Endothelial cell of umbilical vein (primary cell): ENCODE measurements at regions not wholly inside any gene's neighbourhood (a gene's known extent, or its start where the extent isn't known, plus 50 kb on each side); places are given as distances from the start of the nearest gene placed in this dataset.

Experiments used
- BruUV-seq: library from RNA; stranded (reverse); fragments of 400-500 nt; replicated peaks from 2 replicates; lab custom pipeline; 2021; lab: Mats Ljungman, UMichigan
- CTCF ChIA-PET: fragments of 300-600, 350-600 bp; sonication (Branson Sonifier 250); formaldehyde crosslinking; loops from one replicate; lab custom pipeline; 2021; ENCODE audit warnings: antibody characterized with exemption, inconsistent platforms; lab: Charles Lee
- POLR2A ChIA-PET: fragments of 300-600, 350-600 bp; sonication (Branson Sonifier 250); formaldehyde crosslinking; loops from one replicate; lab custom pipeline; 2021; ENCODE audit warnings: antibody characterized with exemption, inconsistent platforms; lab: Charles Lee
- DNase-seq: peaks from one replicate; pipeline ENCODE4 v3.0.0-alpha.2; 2011; ENCODE audit warnings: low read depth, low spot score
- FAIRE-seq: peaks from 2 replicates; lab custom pipeline; 2011; peaks lifted over from hg19 to GRCh38; lab: Jason Lieb, UNC
- H2AFZ ChIP-seq: 2 replicates; pipeline ENCODE4 v1.6.0; 2012; ENCODE audit warnings: low read depth, low read length, control low read depth, inconsistent platforms
- H3K27ac ChIP-seq: 2 replicates; pipeline ENCODE4 v1.5.1; 2011; ENCODE audit warnings: low read depth, mild to moderate bottlenecking, control low read depth, low read length, moderate library complexity; ENCODE audit not compliant: insufficient read depth
- H3K27me3 ChIP-seq, 2 experiments: 2 replicates each; pipeline versions ENCODE4 v1.6.0 to v1.6.1; 2011; ENCODE audit warnings: low read length in 2 of 2, mixed read lengths in 1 of 2; ENCODE audit not compliant: control insufficient read depth in 2 of 2, insufficient read depth in 2 of 2
- H3K36me3 ChIP-seq, 2 experiments: 2 replicates in 1 of 2; 3 replicates in 1 of 2; pipeline ENCODE4 v1.5.1; 2011; ENCODE audit warnings: low read length in 2 of 2, mild to moderate bottlenecking in 1 of 2, moderate library complexity in 1 of 2; ENCODE audit not compliant: control insufficient read depth in 2 of 2, insufficient read depth in 2 of 2; ENCODE audit errors: extremely low read depth in 1 of 2
- H3K4me1 ChIP-seq: 3 replicates; pipeline ENCODE4 v1.5.1; 2011; ENCODE audit warnings: mild to moderate bottlenecking, low read length; ENCODE audit not compliant: control insufficient read depth, insufficient read depth; ENCODE audit errors: extremely low read depth
- H3K4me2 ChIP-seq: 2 replicates; pipeline ENCODE4 v1.6.1; 2011; ENCODE audit warnings: low read length, control low read depth, mixed read lengths; ENCODE audit not compliant: insufficient read depth
- H3K4me3 ChIP-seq, 3 experiments: fragments of 200-600 bp in 1 of 3; sonication (generic), shearing (Covaris generic) in 1 of 3; replicated peaks in 1 of 3; 2 replicates each; pipeline ENCODE4 v1.5.1; 2011 to 2016; ENCODE audit warnings: control low read depth in 3 of 3, low read length in 3 of 3, mild to moderate bottlenecking in 2 of 3, inconsistent platforms in 1 of 3, low read depth in 1 of 3, moderate library complexity in 1 of 3; ENCODE audit not compliant: insufficient read depth in 1 of 3
- H3K79me2 ChIP-seq: 2 replicates; pipeline ENCODE4 v1.6.0; 2012; ENCODE audit warnings: low read length, inconsistent platforms; ENCODE audit not compliant: control insufficient read depth, insufficient read depth
- H3K9ac ChIP-seq: replicated peaks from 2 replicates; pipeline ENCODE3; 2011; ENCODE audit warnings: low read length, control low read depth; ENCODE audit not compliant: insufficient read depth; ENCODE audit errors: extremely low read depth
- H3K9me1 ChIP-seq: replicated peaks from 3 replicates; pipeline ENCODE4 v1.6.0; 2011; ENCODE audit warnings: mild to moderate bottlenecking, low read length; ENCODE audit not compliant: control insufficient read depth, insufficient read depth; ENCODE audit errors: extremely low read depth
- H3K9me3 ChIP-seq: replicated peaks from 2 replicates; pipeline ENCODE4 v1.5.1; 2012; ENCODE audit warnings: low read length, inconsistent platforms; ENCODE audit not compliant: control insufficient read depth, insufficient read depth
- H4K20me1 ChIP-seq: replicated peaks from 2 replicates; pipeline ENCODE3; 2011; ENCODE audit warnings: mild to moderate bottlenecking, low read length; ENCODE audit not compliant: control insufficient read depth, insufficient read depth; ENCODE audit errors: extremely low read depth
- EZH2 ChIP-seq: IDR thresholded peaks from 2 replicates; pipeline ENCODE4 v1.6.1; 2012; ENCODE audit warnings: borderline replicate concordance, low read depth, mild to moderate bottlenecking, moderate library complexity, low read length, inconsistent platforms; ENCODE audit not compliant: severe bottlenecking
- FOS ChIP-seq: IDR thresholded peaks from 2 replicates; pipeline ENCODE4 v1.6.1; 2011; ENCODE audit warnings: mild to moderate bottlenecking, low read length, moderate library complexity, borderline replicate concordance; ENCODE audit not compliant: insufficient read depth
- GATA2 ChIP-seq: IDR thresholded peaks from 2 replicates; pipeline ENCODE4 v1.7.0; 2011; ENCODE audit warnings: low read depth, mild to moderate bottlenecking, moderate library complexity, mixed read lengths, low read length; ENCODE audit not compliant: insufficient read length, insufficient read depth
- JUN ChIP-seq: IDR thresholded peaks from 2 replicates; pipeline ENCODE4 v1.6.1; 2011; ENCODE audit warnings: borderline replicate concordance, low read depth; ENCODE audit not compliant: insufficient read length, insufficient read depth
- MYC ChIP-seq: IDR thresholded peaks from one replicate; pipeline ENCODE4 v1.6.1; 2011; ENCODE audit warnings: mild to moderate bottlenecking, low read depth, low read length
- POLR2A ChIP-seq: IDR thresholded peaks from 2 replicates; pipeline ENCODE4 v1.6.1; 2012; ENCODE audit warnings: low read depth, mild to moderate bottlenecking, control low read depth, low read length
- POLR2AphosphoS5 ChIP-seq: IDR thresholded peaks from 2 replicates; pipeline ENCODE4 v1.6.1; 2012; ENCODE audit warnings: low read depth, mild to moderate bottlenecking, control low read depth, low read length, moderate library complexity; ENCODE audit not compliant: insufficient read depth
- dilution Hi-C: fragments of 300-500 bp; cut with MboI; formaldehyde crosslinking; loops from one replicate; pipeline ENCODE4 v1.15.0; 2019; ENCODE audit warnings: low sequenced_read_pairs; ENCODE audit not compliant: extremely low pct_ligation_motif_present
- intact Hi-C: fragments of 100-400 bp; cut with micrococcal nuclease; formaldehyde crosslinking; loops from one replicate; pipeline ENCODE4 v1.10.0; 2022
- TF ChIP-seq, protein P1 (sequence below): IDR thresholded peaks from 2 replicates; pipeline ENCODE4 v1.6.1; 2011; ENCODE audit not compliant: insufficient read depth, insufficient read length
- TF ChIP-seq, protein P2 (sequence below), 2 donors: IDR thresholded peaks; 1 replicate in 1 of 2; 2 replicates in 1 of 2; pipeline ENCODE4 v1.5.1; 2011; ENCODE audit warnings: low read length in 2 of 2, mild to moderate bottlenecking in 2 of 2, moderate library complexity in 2 of 2, control low read depth in 1 of 2, inconsistent platforms in 1 of 2, low read depth in 1 of 2; ENCODE audit not compliant: insufficient read depth in 1 of 2; ENCODE audit errors: extremely low read depth in 1 of 2

DNA sequence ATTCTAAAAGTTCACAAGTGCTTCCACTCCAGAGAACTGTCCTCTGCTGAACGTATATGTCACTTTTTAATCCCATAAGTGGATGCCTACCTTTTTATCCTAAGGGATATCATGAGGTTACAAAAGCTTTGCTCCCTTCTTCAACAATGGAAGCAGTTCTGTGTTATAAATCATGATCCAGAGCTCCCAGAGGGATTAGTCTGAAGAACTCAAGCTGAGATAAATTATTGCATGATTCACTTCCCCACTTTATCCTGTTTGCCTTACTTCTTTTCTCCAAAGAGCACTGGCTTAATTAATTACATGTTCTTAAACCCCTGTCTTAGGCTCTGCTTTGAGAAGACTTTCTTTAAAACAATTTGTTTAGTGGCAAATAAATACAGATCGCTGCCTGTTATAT is 246.7 kb downstream of the PCDH17 start:
- H2AFZ ChIP-seq = no peak overlapping the region
- ChIA-PET POLR2A (no interaction called here), CTCF (no interaction called here)
- no peaks in the 10 kb centered on the region for H3K4me1 ChIP-seq
- H3K9me1 ChIP-seq = no peaks in the 10 kb centered on the region
- intact Hi-C loops = no loop called here
- H3K79me2 ChIP-seq = no peaks in the 10 kb centered on the region
- no TSS peak for BruUV-seq
- DNase-seq (peak; percentile 6), FAIRE-seq (no peak)
- H4K20me1 ChIP-seq = no peaks in the 10 kb centered on the region
- H3K4me3 ChIP-seq = no peak overlapping the region
- dilution Hi-C loops = no loop called here
- H3K9ac ChIP-seq = no peak overlapping the region
- no peaks in the 10 kb centered on the region for H3K9me3 ChIP-seq
- no peaks in the 10 kb centered on the region for H3K36me3 ChIP-seq
- H3K27me3 ChIP-seq = no peaks in the 10 kb centered on the region
- TF ChIP-seq FOS (no peak), MYC (no peak), POLR2AphosphoS5 (no peak), EZH2 (no peak), GATA2 (no peak), POLR2A (no peak), JUN (no peak)
- TF ChIP-seq, protein P1, sequence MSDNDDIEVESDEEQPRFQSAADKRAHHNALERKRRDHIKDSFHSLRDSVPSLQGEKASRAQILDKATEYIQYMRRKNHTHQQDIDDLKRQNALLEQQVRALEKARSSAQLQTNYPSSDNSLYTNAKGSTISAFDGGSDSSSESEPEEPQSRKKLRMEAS = no peak
- TF ChIP-seq, protein P2, sequence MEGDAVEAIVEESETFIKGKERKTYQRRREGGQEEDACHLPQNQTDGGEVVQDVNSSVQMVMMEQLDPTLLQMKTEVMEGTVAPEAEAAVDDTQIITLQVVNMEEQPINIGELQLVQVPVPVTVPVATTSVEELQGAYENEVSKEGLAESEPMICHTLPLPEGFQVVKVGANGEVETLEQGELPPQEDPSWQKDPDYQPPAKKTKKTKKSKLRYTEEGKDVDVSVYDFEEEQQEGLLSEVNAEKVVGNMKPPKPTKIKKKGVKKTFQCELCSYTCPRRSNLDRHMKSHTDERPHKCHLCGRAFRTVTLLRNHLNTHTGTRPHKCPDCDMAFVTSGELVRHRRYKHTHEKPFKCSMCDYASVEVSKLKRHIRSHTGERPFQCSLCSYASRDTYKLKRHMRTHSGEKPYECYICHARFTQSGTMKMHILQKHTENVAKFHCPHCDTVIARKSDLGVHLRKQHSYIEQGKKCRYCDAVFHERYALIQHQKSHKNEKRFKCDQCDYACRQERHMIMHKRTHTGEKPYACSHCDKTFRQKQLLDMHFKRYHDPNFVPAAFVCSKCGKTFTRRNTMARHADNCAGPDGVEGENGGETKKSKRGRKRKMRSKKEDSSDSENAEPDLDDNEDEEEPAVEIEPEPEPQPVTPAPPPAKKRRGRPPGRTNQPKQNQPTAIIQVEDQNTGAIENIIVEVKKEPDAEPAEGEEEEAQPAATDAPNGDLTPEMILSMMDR (IDR thresholded peaks at IDR 0.05; ENCODE audit: extremely low read depth in 1 of 2, insufficient read depth in 1 of 2, low read depth in 1 of 2, low read length in 2 of 2) = no peak
- H3K27ac ChIP-seq = no peak overlapping the region
- no peak overlapping the region for H3K4me2 ChIP-seq
